ENCODE measurements at regions not wholly inside any gene's neighbourhood (a gene's known extent, or its start where the extent isn't known, plus 50 kb on each side); places are given as distances from the start of the nearest gene placed in this dataset.

GRCh38 chr12:87266305-87266704 lies 762.9 kb downstream of the C12orf50 start:
- H3K27ac ChIP-seq, result no peak overlapping the region
- no peak for DNase-seq (ENCODE audit: low read depth in 1 of 2, low spot score in 2 of 2)
- no peak overlapping the region for H3K4me3 ChIP-seq
- no peaks in the 10 kb centered on the region for H3K36me3 ChIP-seq
- H3K9me3 ChIP-seq (replicated peaks), result no peaks in the 10 kb centered on the region
- no peaks in the 10 kb centered on the region for H3K4me1 ChIP-seq (replicated peaks)
- no peaks in the 10 kb centered on the region for H3K27me3 ChIP-seq (replicated peaks)

- Histone ChIP-seq H3K4me3 (no peak overlapping the region), H3K27ac (no peak overlapping the region), H3K36me3 (no peaks in the 10 kb centered on the region), H3K4me1 (replicated peaks) (no peaks in the 10 kb centered on the region), H3K27me3 (replicated peaks) (no peaks in the 10 kb centered on the region), H3K9me3 (replicated peaks) (no peaks in the 10 kb centered on the region)
- DNase-seq (ENCODE audit: low read depth in 1 of 2, low spot score in 2 of 2), result no peak
Measured at GRCh38 chr12:87259391-87259790, 769.8 kb downstream of the C12orf50 start.

- H3K4me1 ChIP-seq (replicated peaks), result no peaks in the 10 kb centered on the region
- DNase-seq (ENCODE audit: low read depth in 1 of 2, low spot score in 2 of 2), result no peak
- H3K4me3 ChIP-seq, result no peak overlapping the region
- no peaks in the 10 kb centered on the region for H3K27me3 ChIP-seq (replicated peaks)
- H3K27ac ChIP-seq, result no peak overlapping the region
- H3K9me3 ChIP-seq (replicated peaks), result no peaks in the 10 kb centered on the region
- no peaks in the 10 kb centered on the region for H3K36me3 ChIP-seq
Measured at GRCh38 chr12:87254381-87255030, 774.7 kb downstream of the C12orf50 start.

GRCh38 chr12:87253157-87253556 lies 776.0 kb downstream of the C12orf50 start:
- H3K9me3 ChIP-seq (replicated peaks), result no peaks in the 10 kb centered on the region
- H3K4me1 ChIP-seq (replicated peaks), result no peaks in the 10 kb centered on the region
- DNase-seq (ENCODE audit: low read depth in 1 of 2, low spot score in 2 of 2), result no peak

GRCh38 chr12:87246726-87247125 lies 782.5 kb downstream of the C12orf50 start:
- no peak for DNase-seq (ENCODE audit: low read depth in 1 of 2, low spot score in 2 of 2)
- Histone ChIP-seq H3K27me3 (replicated peaks) (no peaks in the 10 kb centered on the region), H3K27ac (no peak overlapping the region), H3K36me3 (no peaks in the 10 kb centered on the region), H3K4me1 (replicated peaks) (no peaks in the 10 kb centered on the region), H3K4me3 (no peak overlapping the region), H3K9me3 (replicated peaks) (no peaks in the 10 kb centered on the region)

More at GRCh38 chr12:87253157-87253556, 776.0 kb downstream of the C12orf50 start:
- no peaks in the 10 kb centered on the region for H3K27me3 ChIP-seq (replicated peaks)
- no peak overlapping the region for H3K27ac ChIP-seq
- H3K36me3 ChIP-seq, result no peaks in the 10 kb centered on the region
- no peak overlapping the region for H3K4me3 ChIP-seq

GRCh38 chr12:87238466-87238865 lies 790.7 kb downstream of the C12orf50 start:
- Histone ChIP-seq H3K4me3 (no peak overlapping the region), H3K36me3 (no peaks in the 10 kb centered on the region), H3K27ac (no peak overlapping the region), H3K4me1 (replicated peaks) (no peaks in the 10 kb centered on the region), H3K27me3 (replicated peaks) (no peaks in the 10 kb centered on the region), H3K9me3 (replicated peaks) (no peaks in the 10 kb centered on the region)
- DNase-seq (ENCODE audit: low read depth in 1 of 2, low spot score in 2 of 2), result no peak

GRCh38 chr12:87234898-87235297 lies 794.3 kb downstream of the C12orf50 start:
- Histone ChIP-seq H3K4me1 (replicated peaks) (no peaks in the 10 kb centered on the region), H3K27ac (no peak overlapping the region), H3K4me3 (no peak overlapping the region), H3K9me3 (replicated peaks) (no peaks in the 10 kb centered on the region), H3K36me3 (no peaks in the 10 kb centered on the region), H3K27me3 (replicated peaks) (no peaks in the 10 kb centered on the region)
- DNase-seq (ENCODE audit: low read depth in 1 of 2, low spot score in 2 of 2), result no peak

GRCh38 chr12:87233671-87234070 lies 795.5 kb downstream of the C12orf50 start:
- no peaks in the 10 kb centered on the region for H3K4me1 ChIP-seq (replicated peaks)
- no peak overlapping the region for H3K27ac ChIP-seq
- H3K27me3 ChIP-seq (replicated peaks), result no peaks in the 10 kb centered on the region
- H3K4me3 ChIP-seq, result no peak overlapping the region
- no peaks in the 10 kb centered on the region for H3K36me3 ChIP-seq
- H3K9me3 ChIP-seq (replicated peaks), result no peaks in the 10 kb centered on the region
- no peak for DNase-seq (ENCODE audit: low read depth in 1 of 2, low spot score in 2 of 2)

GRCh38 chr12:87231818-87232217 lies 797.4 kb downstream of the C12orf50 start:
- Histone ChIP-seq H3K4me3 (no peak overlapping the region), H3K27me3 (replicated peaks) (no peaks in the 10 kb centered on the region), H3K36me3 (no peaks in the 10 kb centered on the region), H3K27ac (no peak overlapping the region), H3K9me3 (replicated peaks) (no peaks in the 10 kb centered on the region), H3K4me1 (replicated peaks) (no peaks in the 10 kb centered on the region)
- no peak for DNase-seq (ENCODE audit: low read depth in 1 of 2, low spot score in 2 of 2)

GRCh38 chr12:87230441-87230840 lies 798.8 kb downstream of the C12orf50 start:
- Histone ChIP-seq H3K4me1 (replicated peaks) (no peaks in the 10 kb centered on the region), H3K36me3 (no peaks in the 10 kb centered on the region), H3K27ac (no peak overlapping the region), H3K9me3 (replicated peaks) (no peaks in the 10 kb centered on the region), H3K4me3 (no peak overlapping the region), H3K27me3 (replicated peaks) (no peaks in the 10 kb centered on the region)
- DNase-seq (ENCODE audit: low read depth in 1 of 2, low spot score in 2 of 2), result no peak

- no peaks in the 10 kb centered on the region for H3K36me3 ChIP-seq
- no peak overlapping the region for H3K27ac ChIP-seq
- DNase-seq (ENCODE audit: low read depth in 1 of 2, low spot score in 2 of 2), result no peak
- H3K4me3 ChIP-seq, result no peak overlapping the region
- no peaks in the 10 kb centered on the region for H3K4me1 ChIP-seq (replicated peaks)
- no peaks in the 10 kb centered on the region for H3K9me3 ChIP-seq (replicated peaks)
- H3K27me3 ChIP-seq (replicated peaks), result no peaks in the 10 kb centered on the region
Measured at GRCh38 chr12:87227162-87227561, 802.0 kb downstream of the C12orf50 start.

GRCh38 chr12:87217491-87217890 lies 811.7 kb downstream of the C12orf50 start:
- DNase-seq (ENCODE audit: low read depth in 1 of 2, low spot score in 2 of 2), result no peak
- Histone ChIP-seq H3K4me1 (replicated peaks) (no peaks in the 10 kb centered on the region), H3K9me3 (replicated peaks) (no peaks in the 10 kb centered on the region), H3K36me3 (no peaks in the 10 kb centered on the region), H3K4me3 (no peak overlapping the region), H3K27me3 (replicated peaks) (no peaks in the 10 kb centered on the region), H3K27ac (no peak overlapping the region)

GRCh38 chr12:87216436-87216835 lies 812.8 kb downstream of the C12orf50 start:
- no peak overlapping the region for H3K4me3 ChIP-seq
- no peaks in the 10 kb centered on the region for H3K4me1 ChIP-seq (replicated peaks)
- no peaks in the 10 kb centered on the region for H3K9me3 ChIP-seq (replicated peaks)
- no peak for DNase-seq (ENCODE audit: low read depth in 1 of 2, low spot score in 2 of 2)
- no peaks in the 10 kb centered on the region for H3K27me3 ChIP-seq (replicated peaks)
- no peaks in the 10 kb centered on the region for H3K36me3 ChIP-seq
- no peak overlapping the region for H3K27ac ChIP-seq

- Histone ChIP-seq H3K36me3 (no peaks in the 10 kb centered on the region), H3K9me3 (replicated peaks) (no peaks in the 10 kb centered on the region), H3K4me1 (replicated peaks) (no peaks in the 10 kb centered on the region), H3K27ac (no peak overlapping the region), H3K4me3 (no peak overlapping the region), H3K27me3 (replicated peaks) (no peaks in the 10 kb centered on the region)
- DNase-seq (ENCODE audit: low read depth in 1 of 2, low spot score in 2 of 2), result no peak
Measured at GRCh38 chr12:87202189-87202588, 827.0 kb downstream of the C12orf50 start.

- Histone ChIP-seq H3K9me3 (replicated peaks) (no peaks in the 10 kb centered on the region), H3K4me1 (replicated peaks) (no peaks in the 10 kb centered on the region), H3K36me3 (no peaks in the 10 kb centered on the region), H3K27me3 (replicated peaks) (no peaks in the 10 kb centered on the region), H3K27ac (no peak overlapping the region), H3K4me3 (no peak overlapping the region)
- DNase-seq (ENCODE audit: low read depth in 1 of 2, low spot score in 2 of 2), result no peak
Measured at GRCh38 chr12:87201598-87201997, 827.6 kb downstream of the C12orf50 start.

Measured in SJSA1 (cell line).